T-helper 9 cell (primary cell): ENCODE measurements at regions not wholly inside any gene's neighbourhood (a gene's known extent, or its start where the extent isn't known, plus 50 kb on each side); places are given as distances from the start of the nearest gene placed in this dataset.
"Not testable (repeated sequence)": the region's sequence is repeated elsewhere in the genome, so short reads cannot be mapped to it uniquely, and the experiment has no call there.

Experiments used
- DNase-seq: peaks from one replicate; pipeline ENCODE4 v3.0.0-alpha.2; 2020

- no peak for DNase-seq
Measured at GRCh38 chr2:38483776-38484501, 106.9 kb upstream of the ATL2 start.

- DNase-seq: not testable (repeated sequence)
Measured at GRCh38 chr2:38482710-38483109, 105.6 kb upstream of the ATL2 start.

GRCh38 chr2:38480617-38481016 lies 103.5 kb upstream of the ATL2 start:
- no peak for DNase-seq

DNA sequence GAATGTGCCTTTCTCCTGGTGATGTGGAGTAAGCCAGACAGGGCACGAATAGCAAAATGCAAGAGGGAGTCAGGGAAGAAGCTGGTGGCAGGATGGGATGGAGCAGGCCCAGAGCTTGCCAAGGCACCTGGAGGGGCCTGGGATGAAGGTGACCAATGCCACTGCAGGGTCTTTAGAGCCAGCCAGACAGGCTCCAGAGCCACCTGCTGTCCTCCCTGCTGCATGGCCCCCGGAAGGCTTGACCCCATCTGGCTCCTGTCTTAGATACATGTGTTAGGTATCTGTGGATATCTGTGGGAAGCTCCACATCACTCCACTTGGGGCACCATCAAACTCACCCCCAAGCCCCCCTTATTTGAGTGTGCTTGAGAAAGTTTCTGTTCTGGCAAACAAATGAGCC lies 99.9 kb upstream of the ATL2 start:
- no peak for DNase-seq

DNA sequence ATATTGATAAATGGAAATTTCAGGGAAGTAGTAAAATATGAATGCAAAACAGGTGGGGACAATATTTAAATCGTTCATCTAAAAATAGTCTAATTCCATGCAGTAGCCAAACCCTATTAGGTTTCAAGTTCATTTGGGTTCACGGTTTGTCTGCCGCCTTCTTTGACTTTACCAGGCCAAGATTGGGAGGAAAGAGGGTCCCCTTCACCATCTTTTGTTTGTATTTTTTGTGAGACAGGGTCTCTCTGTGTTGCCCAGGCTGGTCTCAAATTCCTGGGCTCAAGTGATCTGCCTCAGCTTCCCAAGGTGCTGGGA lies 98.5 kb upstream of the ATL2 start:
- DNase-seq: no peak

- DNase-seq: no peak
Measured at GRCh38 chr2:38474715-38475566, 97.9 kb upstream of the ATL2 start.

GRCh38 chr2:38474021-38474456 lies 97.0 kb upstream of the ATL2 start:
- no peak for DNase-seq

DNA sequence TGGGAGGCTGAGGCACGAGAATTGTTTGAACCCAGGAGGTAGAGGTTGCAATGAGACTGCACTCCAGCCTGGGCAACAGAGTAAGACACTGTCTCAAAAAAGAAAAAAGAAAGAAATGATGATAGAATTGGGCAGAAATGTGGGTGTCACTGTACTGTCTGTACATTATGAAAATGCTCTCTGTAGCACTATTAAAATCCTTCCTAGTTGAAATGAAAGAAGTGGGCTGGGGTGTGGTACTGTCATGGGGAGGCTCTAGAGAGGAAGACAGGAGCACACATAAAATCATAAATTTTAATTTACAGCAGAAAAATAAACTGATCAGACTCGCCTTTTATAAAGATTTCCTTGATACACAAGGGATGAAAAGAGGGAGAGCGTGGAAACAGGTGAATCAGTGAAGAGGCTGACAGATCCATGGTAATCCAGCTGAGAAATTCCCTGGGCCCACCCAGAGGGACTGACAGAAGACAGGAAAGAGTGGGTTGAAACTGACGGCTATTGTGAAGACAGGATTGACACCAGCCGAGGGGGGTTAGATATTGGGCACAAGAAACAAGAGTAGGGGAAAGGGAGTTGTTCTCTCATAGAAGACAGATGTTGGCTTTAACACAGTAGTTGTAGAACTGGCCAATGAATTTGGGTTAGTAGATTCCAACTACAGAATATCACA lies 96.4 kb upstream of the ATL2 start:
- DNase-seq: no peak

DNA sequence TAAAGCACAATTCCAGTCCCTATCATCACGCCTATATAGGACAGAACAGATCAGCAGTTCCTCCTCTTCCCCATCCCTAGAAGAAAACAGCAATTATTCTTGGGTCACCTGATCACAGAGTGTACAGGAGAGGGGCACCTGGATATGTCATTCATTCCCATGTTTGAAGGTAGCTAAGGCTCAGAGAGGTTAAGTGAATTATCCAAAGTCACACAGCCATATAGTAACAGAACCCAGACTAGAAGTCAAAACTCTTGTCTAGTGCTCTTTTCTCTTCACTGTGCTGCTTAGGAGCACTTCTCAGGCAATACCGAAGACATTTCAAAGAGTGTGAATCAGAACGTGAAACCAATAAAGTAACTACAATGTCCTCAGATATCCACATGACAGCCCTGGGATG lies 93.0 kb upstream of the ATL2 start:
- DNase-seq: no peak

DNA sequence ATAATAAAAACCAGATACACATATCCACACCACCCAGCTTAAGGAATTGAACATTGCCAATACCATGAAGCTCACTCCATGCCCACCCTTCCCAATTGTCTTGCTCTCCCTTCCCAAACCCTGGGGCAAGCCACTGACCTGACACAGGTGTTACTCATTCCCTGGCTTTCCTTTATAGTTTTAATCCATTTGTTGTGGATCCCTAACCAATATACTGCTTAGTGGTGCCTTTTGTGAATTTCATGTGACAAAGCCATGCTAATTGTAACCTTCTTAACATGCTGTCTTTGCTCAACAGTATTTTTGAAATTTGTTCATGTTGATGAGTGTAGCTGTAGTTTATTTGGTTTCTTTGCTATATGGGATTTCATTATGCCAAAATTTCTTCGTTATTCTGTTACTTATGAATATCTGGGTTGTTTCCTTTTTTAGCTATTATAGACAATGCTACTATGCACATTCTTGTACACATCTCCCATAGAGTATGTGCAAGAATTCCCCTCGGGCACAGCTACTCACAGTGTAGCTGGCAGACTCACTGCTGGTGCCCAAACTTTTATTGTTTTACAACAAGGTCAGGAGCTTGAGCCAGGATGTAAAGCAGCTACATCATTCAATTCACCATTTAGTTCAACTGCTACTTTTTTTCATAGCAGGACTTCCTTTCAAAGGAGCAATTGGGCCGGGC lies 90.8 kb upstream of the ATL2 start:
- no peak for DNase-seq

DNA sequence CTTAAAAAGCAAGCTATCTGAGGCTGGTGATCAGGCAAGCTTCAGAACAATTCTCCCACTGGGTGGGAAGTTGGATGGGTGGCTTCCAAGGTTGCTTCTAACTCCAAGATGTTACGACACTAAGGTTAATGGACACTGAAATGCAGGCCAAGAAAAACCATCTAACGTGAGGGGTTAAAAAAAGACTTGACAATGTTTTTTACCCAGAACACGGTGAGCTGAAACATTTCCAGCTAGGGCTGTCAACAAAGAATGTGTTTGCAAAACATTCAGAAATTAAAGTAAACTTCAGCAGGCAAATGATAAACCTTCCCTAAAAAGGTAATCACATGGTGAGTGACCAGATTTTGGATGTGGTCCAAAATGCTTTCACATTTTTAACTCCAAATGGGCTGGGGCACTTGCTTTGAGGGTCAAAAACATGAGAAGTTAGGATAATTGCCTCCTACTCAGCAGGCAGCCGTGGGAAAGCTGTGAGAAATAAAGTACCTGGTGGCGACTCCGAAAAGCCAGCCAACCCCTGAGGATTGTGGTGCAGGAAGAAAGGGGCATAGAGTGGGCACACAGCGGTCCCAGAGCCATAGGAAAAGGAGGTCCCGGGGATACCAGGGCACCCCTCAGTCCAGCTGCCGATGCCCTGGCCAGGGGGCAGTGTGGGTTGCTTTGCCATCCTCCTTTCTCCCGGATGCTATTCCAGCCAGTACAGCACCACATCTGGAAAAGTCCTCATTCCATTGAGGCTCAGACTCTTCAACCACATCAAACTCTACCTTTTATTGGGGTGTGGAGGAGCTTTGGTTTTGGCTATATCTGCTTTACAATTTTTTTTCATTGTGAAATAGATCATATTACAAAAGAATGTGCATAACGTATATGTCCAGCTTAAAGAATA lies 90.0 kb upstream of the ATL2 start:
- DNase-seq: no peak

GRCh38 chr2:38466409-38466808 lies 89.3 kb upstream of the ATL2 start:
- no peak for DNase-seq

- DNase-seq: no peak
Measured at GRCh38 chr2:38465789-38466127, 88.7 kb upstream of the ATL2 start.

- no peak for DNase-seq
Measured at GRCh38 chr2:38464971-38465788, 88.1 kb upstream of the ATL2 start.

GRCh38 chr2:38463752-38464151 lies 86.7 kb upstream of the ATL2 start:
- DNase-seq: no peak

DNA sequence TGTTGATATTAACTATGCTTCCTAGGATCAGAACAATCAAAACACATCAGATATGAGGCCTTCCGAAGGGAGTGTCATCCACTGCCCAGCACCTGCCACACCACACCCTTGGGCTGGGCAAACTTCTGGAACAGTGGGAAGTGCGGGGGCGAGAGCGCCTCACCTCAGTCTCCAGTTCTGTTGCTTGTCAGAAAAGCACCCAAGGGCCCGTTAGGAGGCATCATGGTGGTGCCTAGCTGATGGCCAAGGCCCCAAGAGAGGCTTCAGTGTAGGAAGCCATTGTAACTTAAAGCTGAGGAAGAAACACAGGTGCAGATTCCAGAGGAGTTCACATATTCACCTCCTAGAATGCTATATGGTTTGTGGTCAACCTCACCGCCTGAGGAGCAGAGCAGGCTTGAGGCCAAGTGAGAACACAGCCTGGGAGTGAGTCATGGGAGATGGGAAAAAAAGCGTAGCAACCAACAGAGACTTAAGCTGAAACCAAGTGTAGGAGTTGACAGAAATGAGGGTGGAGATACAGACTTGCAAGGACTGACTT lies 85.1 kb upstream of the ATL2 start:
- DNase-seq: no peak

DNA sequence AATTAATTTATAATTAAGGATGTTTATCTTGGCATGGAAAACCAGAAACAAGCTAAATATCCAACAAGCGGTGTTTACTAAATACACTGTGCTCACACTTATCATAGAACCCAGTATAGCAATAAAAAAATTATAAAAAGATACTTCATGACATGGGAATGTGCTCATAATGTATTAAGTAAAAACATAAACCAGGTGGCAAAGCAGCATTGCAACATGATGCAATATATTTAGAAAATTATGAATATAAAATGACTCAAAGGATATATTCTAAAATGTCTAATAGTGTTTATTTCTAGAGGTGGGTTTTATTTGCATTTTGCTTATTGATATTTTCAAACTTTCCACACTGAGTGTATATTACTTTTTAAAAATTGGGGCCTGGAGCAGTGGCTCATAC lies 84.4 kb upstream of the ATL2 start:
- no peak for DNase-seq

DNA sequence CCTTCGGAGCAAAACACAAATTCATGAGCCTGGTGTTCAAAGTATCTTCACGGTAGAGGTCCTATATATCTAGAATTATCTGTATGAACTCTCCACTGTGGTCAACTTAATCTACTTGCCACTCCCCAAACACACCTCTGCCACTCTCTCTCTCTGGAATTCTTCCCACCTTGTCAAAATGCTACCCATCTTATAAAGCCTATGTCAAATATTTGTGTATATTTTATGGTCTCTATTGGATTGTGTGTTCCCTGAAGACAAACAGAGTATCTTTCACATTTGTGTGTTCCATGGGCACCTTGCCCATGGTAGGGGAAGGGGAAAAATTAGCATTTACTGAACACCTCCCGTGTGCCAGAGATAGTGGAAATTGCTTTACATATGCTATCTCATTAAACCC lies 83.2 kb upstream of the ATL2 start:
- no peak for DNase-seq

DNA sequence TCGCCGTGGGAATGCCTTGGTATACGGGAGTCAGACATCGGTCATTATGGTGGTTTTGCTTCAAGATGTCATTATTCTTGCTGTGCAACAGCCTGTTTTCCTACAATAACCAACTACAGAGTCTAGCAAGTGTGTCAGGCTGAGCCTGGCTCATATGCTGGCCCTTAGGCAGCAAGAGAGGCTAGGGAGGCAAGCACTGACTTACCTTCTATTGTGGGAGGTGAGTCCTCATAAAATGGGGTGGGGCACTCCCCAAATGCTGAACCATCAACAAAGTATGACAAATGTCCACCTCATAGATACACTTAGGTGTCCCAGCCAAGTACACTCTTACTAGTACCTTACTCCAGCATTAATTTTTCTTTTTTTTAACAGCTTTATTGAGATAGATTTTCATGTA lies 77.0 kb upstream of the ATL2 start:
- DNase-seq: no peak

DNA sequence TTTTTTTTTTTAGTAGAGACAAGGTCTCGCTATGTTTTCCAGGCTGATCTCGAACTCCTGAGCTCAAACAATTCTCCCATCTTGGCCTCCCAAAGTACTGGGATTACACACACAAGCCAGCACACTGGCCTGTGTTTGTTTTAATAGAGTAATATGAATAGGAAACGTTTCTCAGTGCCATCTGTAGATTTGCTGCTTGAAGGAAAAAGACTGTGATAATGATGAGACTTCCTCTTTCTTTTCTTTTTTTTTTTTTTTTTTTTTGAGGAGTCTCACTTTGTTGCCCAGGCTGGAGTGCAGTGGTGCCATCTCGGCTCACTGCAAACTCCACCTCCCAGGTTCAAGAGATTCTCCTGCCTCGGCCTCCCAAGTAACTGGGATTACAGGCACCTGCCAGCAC lies 74.7 kb upstream of the ATL2 start:
- not testable (repeated sequence) for DNase-seq

DNA sequence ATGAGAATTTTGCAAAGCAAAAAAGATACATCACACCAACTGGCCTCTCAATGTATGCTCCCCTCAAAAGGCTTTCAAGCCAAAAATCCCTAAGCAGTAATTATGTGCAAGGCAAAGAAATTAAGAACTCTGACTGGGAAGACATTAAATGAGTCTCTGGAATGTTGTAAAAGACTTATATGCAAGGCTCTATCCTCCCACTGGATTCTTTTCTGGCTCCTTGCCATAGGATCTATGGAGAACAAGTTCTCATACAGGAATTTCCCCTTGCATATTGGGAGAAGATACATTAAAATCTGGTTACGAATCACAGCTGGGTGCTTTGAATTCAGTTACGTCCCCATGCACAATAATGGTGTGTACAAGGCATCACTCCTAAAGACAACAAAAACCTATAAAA lies 73.4 kb upstream of the ATL2 start:
- DNase-seq: no peak
